ENCODE measurements at regions not wholly inside any gene's neighbourhood (a gene's known extent, or its start where the extent isn't known, plus 50 kb on each side); places are given as distances from the start of the nearest gene placed in this dataset.
"Not testable (repeated sequence)": the region's sequence is repeated elsewhere in the genome, so short reads cannot be mapped to it uniquely, and the experiment has no call there.

DNA sequence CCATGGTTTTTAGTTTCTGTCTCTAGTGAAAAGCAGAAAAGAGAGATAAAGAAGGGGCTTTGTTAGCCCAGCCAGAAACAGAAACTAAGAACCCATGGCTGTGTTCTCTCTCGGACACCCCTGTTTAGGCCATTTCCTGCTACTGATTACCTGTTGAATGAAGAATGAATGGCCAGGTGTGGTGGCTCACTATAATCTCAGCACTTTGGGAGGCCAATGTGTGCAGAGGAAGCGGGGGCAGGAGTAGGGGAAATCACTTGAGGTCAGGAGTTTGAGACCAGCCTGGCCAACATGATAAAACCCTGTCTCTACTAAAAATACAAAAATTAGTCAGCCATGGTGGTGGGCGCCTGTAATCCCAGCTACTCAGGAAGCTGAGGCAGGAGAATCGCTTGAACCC, 93.8 kb upstream of the MSH6 start:
- DNase-seq, result not testable (repeated sequence)

DNA sequence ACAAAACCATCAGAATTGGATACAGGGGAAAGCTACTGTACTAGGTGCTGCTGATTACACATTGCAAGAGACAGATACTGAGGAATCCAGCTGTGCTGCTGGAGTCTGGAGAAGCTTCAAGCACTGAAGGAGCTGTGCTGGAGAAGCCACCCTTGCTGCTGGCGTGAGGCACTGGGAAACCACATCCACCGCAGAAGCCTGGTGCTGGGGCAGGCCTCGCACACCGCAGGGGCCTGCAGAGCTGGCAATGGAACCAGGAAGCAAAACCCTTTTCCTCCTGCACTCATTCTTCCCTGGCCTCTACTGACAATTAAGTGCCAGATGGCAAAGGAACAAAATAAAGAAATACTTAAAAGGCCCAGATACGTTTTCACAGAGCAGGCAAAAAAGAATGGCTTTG, 94.4 kb upstream of the MSH6 start:
- no peak for DNase-seq

DNA sequence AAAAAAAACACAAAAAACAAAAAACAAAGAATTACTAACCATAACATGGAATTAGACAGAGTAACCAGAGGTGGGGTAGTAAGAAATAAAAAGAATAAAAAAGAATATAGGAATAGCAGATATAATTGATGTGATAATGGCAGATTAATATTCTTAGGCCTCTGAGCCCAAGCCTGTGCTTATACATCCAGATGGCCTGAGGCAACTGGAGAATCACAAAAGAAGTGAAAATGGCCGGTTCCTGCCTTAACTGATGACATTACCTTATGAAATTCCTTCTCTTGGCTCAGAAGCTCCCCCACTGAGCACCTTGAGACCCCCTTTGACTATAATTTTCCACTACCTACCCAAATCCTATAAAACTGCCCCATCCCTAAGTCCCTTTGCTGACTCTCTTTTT, 95.1 kb upstream of the MSH6 start:
- DNase-seq, result no peak

DNA sequence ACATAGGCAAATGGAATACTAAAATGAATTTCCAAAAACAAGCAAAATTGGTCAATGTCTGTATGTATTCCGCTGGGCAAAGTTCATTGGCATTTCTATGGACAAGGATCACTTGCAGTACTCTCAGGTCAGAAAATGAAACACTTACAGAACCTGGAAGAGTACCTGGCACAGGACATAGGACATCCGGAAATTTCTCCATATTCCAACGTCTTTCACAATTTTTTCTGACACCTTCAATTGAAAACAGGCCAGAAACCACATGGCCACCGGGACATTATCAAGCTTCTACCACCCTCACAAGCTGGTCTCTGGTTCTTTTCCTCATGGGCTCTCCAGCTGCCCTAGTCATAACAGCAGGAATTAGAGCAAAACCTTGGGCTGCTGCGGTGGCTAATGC, 96.9 kb upstream of the MSH6 start:
- DNase-seq, result no peak

DNA sequence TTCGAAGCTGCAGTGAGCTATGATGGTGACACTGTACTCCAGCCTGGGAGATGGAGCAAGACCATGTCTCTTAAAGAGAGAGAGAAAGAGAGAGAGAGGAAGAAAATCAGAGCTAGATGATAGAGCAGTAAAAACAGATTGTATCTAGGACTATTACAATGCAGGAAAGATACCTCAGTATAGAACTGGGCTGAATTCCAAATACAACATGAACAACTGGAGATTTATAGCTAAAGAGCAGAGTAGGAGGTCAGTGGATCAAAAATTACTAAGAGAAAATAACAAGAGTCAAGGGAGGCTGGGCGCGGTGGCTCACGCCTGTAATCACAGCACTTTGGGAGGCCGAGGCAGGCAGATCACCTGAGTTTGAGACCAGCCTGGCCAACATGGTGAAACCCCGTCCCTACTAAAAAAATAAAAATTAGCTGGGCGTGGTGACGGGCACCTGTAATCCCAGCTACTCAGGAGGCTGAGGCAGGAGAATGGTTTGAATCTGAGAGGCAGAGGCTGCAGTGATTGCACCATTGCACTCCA, 100.7 kb upstream of the MSH6 start:
- no peak for DNase-seq

DNA sequence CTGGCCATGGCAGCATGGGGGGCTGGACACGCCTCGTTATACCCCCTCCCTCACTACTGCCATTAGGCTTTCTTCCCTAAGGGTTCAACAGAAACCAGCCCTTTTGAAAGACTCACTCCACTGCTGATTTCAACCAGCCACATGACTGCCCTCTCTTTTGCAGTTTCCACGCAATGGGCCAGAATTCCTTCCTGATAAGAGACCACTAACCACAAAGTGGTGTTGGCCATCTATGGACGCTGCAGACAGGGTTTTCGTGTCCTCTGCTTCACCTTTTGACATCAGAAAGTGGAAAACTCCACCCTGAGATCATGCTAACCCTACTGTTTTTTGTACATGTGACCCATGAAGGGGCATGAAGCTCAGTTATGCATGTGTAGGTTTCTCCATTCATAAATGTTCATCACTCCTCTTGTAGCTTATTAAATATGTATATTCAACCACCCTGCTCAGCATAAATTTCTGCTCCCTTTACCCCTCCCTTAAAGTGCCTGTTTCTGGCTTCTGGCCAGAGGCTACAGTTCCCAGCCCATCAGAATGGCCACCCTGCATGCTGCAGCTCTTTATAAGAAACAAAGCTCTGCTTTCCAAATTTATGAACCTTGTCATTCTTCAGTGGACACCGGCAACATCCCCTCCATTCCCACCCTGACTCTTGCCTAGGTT, 105.6 kb upstream of the KCNK12 start:
- no peak for DNase-seq

DNA sequence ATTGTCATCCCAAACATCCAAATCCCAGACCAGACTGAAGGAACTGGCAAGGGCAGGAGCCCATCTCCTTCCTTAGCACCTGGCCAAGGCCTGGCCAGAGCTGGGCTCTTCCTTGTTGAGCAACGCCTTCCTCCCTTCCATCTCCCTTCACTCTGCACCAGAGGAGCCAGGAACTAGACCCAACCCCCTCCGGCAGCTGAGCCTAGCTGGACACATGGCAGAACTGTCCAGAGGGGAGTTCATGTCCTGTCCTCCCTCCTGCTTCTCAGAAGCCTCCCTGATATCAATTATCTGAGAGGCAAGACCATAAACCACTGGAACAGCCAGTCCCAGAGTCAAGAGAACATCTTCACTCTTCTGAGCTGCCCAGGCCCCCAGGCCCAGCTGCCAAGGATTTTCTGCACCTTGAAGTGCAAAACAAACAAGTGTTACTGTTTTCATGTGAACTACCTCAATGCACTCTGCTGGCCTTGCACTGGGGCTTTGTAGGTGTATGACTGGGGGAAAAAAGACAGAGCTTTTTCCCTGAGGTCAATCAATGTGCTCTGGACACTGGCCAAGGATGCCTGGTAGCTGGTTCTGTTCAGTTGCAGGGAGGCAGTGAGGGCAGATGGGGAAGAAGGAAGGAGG, 104.5 kb upstream of the KCNK12 start:
- no peak for DNase-seq

DNA sequence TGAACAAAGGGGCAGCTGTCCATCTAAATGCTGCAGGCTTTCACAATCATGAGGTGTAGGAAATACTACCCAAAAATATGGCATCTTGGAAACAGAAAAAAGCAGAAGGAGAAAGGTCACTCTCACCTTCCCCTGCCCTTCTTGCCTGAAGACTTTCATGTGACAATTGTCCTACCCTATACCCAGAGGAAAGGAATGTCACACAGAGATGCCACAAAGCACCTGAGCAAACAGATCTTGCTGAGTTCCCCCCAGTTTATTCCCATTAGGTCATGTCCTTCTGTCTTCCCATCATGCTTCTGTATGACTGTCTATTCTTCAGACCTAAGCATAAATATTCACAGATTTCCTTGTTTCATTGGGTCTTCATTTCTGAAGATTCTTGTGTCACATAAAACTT, 95.5 kb upstream of the KCNK12 start:
- DNase-seq, result peak; percentile 55

DNA sequence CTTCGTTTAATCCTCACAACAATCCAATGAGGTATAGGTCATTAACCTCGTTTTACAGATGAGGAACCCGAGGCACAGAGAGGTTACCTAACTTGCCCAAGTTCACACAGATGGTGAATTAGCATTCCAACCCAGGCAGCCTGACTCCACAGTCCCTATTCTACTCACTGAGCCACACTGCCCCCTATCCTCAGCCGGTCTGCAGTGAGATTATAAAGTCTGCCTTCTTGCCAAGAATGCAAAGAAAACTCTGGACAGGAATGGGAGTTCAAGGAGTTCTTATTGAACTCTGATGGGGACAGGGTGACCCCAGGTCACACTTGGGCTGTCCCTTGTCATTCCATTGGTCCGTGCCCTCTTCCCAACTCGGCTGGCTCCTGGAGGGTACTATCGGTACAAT, 94.0 kb upstream of the KCNK12 start:
- peak; percentile 3 for DNase-seq

DNA sequence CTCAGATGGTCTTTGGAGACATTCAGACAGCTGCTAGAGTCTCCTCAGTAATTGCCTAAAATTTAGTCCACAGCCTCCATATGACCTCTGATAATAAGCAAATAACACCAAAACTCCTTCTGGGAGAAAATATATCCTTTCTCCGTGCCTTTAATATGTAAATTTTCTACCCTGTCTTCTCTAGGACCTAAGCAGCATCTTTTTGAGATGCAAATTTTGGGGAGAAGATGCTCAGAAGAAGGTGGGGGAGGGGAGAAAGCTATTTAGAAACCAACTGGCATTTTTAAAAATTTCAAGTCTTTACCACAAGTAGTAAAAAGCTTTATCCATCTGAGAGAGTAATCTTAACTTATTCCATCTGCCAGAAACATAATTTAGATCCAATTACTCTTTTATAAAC, 91.8 kb upstream of the KCNK12 start:
- no peak for DNase-seq

DNA sequence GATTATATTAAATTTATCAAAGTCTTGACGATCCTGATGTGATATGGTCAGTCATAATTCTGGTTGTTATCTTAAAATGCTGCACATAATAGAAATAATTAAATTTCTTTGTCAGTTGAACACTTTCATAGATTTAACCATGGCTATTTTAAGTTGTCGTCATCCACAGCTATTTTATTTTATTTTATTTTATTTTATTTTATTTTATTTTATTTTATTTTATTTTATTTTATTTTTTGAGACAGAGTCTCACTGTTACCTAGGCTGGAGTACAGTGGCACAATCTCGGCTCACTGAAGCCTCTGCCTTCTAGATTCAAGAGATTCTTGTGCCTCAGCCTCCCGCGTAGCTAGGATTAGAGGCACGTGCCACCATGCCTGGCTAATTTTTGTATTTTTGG, 90.5 kb upstream of the KCNK12 start:
- DNase-seq, result no peak

DNA sequence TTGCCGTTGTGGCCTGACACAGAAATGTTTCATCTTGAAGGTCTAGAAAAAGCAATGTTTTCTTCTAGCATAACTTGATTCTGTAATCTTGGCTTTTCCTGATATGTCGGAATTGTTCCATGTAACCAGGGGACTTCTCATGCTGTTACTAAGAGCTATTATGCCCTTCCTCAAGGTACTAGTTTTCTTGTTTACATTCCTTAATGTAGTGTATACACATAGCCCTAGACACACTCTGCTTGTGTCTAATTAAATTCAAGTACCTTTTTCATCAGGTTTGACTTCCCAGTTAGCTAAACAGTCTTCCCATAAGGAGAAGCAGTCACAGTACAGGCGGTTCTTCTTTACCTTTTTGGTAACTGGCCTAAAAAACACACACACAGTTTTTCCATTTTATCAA, 89.4 kb upstream of the KCNK12 start:
- no peak for DNase-seq

DNA sequence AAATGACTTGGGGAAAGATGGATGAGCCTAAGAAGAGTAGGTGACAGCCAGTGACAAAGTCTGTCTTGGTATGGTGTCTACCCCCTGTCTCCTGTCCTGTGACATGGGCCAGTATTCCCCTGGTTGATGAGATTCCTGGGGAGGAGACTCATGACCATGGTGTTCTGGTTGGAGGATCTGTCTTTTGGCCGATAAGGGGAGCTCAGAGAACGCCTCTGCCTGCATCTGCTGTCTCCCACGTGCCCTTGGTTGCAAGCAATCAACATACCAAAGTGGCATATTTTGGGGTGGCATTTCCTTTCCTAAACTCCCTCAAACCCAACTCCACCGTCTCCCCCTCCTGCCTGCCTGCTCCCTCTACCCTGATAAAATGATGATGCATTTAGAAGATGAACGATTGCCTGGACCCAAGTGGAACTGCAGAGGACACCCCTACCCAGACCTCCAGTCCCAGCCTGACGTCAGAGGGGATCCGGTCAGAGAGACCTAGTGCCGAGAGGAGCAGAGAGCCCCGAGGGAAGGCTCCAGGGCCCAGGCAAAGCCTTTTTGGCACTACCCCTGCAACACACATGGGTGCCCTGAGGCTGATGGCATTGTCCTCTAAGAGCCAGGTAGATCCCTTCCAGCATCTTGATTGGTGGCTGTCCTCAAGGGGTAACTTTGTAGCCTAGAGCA, 88.0 kb upstream of the KCNK12 start:
- DNase-seq, result no peak

DNA sequence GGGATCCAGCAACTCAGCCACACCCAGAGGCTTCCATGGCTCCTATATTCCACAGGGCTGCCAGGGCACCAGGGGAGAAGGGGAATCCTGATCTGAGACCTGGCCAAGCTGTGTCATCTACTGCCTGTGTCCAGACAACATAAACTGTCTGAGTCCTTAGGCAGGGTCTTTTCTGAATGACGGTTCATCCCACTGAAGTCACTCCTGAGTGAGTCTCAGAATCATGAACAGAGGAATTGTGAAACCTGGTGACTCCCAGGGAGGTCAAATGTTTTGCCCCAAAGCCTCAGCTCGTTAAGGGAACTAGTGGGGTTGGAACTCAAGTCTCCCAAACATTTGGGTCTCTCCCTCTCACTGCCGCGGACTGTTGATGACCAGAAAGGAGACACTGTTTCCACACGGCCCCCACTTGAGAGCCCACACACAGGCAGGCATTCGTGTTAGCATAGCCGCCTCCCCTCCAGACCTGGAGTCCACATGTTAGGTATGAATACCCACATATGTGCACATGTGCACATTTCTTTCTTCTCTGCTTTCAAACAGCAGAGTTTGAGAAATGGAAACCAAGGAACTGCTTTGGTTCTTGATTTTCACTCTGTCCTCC, 87.2 kb upstream of the KCNK12 start:
- no peak for DNase-seq

DNA sequence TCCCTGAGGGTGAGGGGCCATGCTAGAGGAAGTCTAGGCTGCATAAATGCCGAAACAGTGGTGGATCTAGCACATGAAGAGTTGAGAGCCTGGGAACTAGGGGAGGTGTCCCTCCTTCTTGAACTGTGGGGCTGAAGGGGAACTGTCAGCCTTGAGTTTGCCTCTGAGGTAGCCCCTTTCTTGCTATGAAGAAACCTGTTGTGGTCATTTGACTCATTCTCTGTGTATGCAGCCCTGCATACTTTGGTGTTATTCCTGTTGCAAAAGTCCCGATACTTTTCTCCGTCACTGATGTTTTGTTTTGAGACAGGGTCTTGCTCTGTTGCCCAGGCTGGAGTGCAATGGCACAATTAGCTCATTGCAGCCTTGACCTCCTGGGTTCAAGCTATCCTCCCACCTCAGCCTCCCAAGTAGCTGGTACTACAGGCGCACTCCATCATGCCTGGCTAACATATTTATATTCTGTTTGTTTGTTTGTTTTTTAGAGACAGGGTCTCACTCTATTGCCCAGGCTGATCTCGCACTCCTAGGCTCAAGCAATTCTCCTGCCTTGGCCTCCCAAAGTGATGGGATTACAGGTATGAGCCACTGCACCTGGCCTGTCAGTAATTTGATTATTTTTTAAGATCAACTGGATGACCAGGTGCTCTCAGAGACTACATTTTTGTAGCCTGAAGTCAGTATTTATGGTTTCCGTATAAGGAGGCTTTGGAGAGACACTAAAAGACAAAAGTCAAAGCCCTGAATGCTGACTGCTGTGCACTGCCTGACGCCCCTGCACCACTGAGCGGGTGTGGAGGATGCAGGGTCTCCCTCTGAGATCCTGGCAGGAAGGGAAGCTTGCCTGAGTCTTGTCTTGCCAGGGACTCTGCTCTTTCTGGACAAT, 86.2 kb upstream of the KCNK12 start:
- DNase-seq, result no peak

DNA sequence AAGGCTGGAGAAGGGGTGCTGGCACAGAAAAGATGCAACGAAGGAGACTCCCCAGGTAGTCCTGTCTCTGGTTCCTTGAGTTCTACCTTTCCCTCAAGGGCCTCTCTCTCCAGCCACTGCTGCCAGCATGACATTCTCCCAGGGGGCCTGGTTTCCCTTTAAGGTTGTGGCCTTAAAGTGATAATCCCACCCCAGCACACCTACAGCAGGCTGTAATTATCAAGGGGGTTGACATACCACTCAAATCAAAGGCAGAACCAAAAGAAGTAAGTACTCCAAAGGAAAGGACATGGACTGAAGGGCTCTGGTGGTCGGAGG, 84.7 kb upstream of the KCNK12 start:
- peak; percentile 5 for DNase-seq

DNA sequence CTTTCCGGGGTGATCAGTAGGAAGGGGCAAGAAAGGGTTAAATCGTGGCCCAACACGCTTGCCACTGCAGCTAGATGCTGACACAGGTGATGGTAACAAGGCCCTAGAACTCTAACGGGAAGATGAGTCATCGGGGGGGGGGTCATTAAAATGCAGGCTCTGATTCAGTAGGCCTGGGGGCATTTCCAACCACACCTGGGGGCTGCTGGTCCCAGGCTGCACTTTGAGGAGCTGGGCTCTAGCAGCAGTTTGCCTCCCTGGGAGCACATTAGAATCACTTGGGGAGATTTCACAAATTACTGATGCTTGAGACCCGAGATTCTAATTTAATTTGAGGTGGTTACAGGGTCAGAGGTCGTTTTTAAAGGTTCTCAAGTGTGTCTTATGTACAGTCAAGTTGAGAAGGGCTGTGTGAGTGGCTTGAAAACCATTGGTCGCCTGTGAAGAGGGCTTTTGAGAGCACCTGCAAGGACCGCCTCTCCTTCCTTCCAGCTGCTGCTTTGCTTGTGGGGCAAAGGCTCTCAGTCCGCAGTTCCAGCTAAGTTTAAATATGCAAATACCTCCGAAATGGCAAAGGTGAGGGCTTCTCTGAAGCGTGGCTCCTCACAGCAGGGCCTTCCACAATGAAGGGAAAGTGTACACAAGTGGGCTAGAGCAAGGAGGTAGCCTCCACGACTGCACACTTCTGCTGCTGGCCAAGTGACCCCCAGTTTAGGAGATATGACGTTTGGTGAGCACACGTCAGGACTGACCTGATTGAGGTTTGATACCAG, 84.2 kb upstream of the KCNK12 start:
- peak; percentile 51 for DNase-seq

DNA sequence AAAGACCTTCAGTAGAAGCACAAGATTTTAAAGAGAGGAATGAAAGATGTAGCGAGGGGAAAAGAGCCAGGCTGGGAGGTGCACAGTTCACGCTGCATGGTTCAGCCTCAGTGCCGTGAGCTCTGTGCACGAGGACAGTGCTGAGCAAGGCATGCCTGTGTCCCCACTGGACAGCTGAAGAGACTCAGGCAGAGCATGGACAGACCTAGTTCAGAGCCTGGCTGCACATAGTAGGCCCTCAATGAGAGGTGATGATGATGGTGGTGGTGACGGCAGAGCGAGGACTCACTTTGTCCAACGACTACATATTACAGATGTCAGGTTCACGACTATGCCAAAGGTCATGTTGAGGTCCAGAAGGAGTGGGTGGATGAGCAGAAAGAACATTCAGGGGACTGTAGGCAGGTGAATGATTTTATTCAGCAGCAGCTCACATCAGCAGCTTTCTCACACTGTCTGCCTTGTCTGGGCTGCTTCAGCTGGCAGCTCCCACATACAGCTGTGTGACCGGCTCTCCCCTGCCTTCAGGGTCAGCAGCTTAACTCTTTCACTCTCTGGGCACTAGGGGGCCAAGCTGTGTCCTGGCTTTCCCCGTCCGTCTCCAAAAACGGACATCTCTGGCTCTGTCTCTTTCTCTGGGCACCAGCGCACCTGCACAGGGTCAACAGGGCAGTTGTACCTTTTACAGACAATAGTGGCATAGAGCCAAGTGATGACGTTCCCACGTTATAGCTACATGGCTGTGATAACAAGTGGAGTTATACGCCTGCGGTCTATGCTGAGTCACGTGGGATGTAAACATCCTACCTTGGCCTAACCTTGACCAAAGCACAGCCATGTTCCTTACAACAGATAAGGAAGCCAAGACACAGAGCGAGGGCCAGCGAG, 83.4 kb upstream of the KCNK12 start:
- peak; percentile 87 for DNase-seq

DNA sequence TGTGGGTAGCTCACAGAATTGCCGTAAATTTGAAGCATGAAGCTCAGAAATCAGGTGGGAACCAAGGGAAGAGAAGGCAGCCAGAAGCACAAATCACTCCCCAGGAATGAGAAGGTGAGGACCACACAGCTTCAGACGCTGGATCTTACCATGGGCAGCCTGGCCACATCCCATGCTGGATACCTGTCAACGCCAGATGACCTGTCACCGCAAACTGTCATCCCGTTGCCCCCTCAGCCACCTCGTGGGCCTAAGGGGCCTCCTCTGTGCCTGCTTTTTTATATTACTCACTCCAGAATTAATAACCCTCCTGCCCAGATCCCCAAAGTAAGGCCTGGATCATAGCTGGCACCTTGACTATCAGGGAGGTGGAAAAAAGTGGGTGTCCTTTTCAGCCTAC, 82.3 kb upstream of the KCNK12 start:
- DNase-seq, result no peak

DNA sequence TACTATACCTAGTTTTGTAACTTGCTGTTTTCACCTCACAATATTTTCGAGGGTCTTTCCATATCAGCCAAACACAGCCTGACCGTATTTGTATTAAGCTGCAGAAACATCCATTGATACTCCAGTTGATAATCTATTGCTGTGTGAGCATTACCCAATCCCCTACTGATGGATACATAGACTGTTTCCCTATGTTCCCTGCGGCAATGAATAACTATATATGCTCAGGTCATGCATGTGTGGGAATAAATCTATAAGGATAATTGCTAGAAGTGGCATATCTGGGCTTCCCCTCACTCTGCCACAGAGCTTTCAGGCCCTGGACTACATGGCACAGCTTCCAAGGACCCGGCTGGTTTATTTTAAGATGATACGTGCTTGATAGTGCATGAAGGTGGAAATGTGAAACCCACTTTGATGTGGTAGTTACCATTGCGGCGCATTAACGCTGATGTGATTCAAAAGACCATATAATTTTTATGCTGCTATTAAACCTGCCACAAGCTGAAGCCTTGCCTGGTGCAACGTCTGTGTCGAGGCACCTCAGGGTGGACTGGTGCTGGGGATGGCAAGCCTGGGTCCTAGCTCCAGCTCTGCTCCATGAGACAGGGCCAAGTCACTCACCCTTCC, 81.4 kb upstream of the KCNK12 start:
- no peak for DNase-seq

DNA sequence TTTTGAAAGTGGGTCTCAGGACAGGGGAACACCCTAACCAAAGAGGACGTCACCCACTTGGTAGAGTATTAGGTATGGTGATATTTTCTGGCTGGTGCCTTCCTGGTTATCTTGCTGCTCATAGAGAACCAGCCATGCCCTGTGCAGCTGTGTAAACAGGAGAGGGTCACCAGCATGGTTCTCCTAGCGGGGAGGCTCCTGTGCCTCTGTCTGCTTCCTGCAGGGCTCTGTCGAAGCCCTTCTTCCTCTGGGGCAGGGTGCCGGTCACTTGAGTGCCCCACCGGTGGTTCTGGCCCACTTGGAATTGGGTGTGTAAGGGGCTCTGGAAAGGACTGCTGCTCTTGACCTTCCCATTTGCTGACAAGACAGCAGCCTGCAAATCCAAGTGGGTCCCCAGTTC, 80.5 kb upstream of the KCNK12 start:
- DNase-seq, result peak; percentile 93
